ENCODE measurements at regions not wholly inside any gene's neighbourhood (a gene's known extent, or its start where the extent isn't known, plus 50 kb on each side); places are given as distances from the start of the nearest gene placed in this dataset.

- no peak for TF ChIP-seq CTCF (IDR thresholded peaks at IDR 0.05)
- no peak for TF ChIP-seq POLR2A (IDR thresholded peaks at IDR 0.05)
Measured at GRCh38 chr13:104565888-104566287, 1499.7 kb upstream of the SLC10A2 start.
